ENCODE measurements at regions not wholly inside any gene's neighbourhood (a gene's known extent, or its start where the extent isn't known, plus 50 kb on each side); places are given as distances from the start of the nearest gene placed in this dataset.

DNA sequence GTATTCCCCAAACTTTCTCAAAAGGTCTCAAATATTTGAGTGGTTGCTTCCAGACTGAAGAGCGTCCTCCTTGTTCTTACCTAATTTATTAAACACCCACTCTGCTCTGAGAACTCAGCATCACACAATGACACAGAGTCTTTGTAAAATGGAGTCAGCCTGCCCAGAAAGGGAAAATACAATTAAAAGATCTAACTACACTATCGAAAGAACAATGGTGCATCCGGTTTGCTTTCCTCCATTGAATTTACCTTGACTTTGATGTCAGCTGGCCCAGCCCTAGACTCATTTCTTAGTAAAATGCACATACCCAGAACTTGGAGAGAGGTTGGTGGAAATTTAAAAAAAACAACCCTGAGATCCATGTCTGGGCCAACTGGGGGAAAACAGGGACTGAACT lies 120.7 kb upstream of the SERP2 start:
- TF ChIP-seq POLR2AphosphoS5 (IDR thresholded peaks at IDR 0.05; ENCODE audit: low read depth): no peak
- TF ChIP-seq, protein P1, sequence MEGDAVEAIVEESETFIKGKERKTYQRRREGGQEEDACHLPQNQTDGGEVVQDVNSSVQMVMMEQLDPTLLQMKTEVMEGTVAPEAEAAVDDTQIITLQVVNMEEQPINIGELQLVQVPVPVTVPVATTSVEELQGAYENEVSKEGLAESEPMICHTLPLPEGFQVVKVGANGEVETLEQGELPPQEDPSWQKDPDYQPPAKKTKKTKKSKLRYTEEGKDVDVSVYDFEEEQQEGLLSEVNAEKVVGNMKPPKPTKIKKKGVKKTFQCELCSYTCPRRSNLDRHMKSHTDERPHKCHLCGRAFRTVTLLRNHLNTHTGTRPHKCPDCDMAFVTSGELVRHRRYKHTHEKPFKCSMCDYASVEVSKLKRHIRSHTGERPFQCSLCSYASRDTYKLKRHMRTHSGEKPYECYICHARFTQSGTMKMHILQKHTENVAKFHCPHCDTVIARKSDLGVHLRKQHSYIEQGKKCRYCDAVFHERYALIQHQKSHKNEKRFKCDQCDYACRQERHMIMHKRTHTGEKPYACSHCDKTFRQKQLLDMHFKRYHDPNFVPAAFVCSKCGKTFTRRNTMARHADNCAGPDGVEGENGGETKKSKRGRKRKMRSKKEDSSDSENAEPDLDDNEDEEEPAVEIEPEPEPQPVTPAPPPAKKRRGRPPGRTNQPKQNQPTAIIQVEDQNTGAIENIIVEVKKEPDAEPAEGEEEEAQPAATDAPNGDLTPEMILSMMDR (conservative IDR thresholded peaks at IDR 0.05; ENCODE audit: low read depth in 2 of 2): no peak
